HG02884 (cell line): ENCODE measurements at regions not wholly inside any gene's neighbourhood (a gene's known extent, or its start where the extent isn't known, plus 50 kb on each side); places are given as distances from the start of the nearest gene placed in this dataset.

Experiments used
- ATAC-seq: cut with Tn5 transposase; IDR thresholded peaks from one replicate; pipeline ENCODE4 v1.9.1; 2021; ENCODE audit warnings: mild to moderate bottlenecking, moderate library complexity; ENCODE audit not compliant: unreplicated experiment

GRCh38 chr3:102529452-102529851 is 94.6 kb downstream of the ZPLD1 start:
- ATAC-seq: no peak

GRCh38 chr3:102530415-102531181 is 95.8 kb downstream of the ZPLD1 start:
- no peak for ATAC-seq

GRCh38 chr3:102531686-102532085 is 96.9 kb downstream of the ZPLD1 start:
- ATAC-seq: no peak

GRCh38 chr3:102532901-102533300 is 98.1 kb downstream of the ZPLD1 start:
- no peak for ATAC-seq

- no peak for ATAC-seq
These were observed 99.0 kb downstream of the ZPLD1 start for GRCh38 chr3:102533784-102534183.

GRCh38 chr3:102536456-102536855 is 101.6 kb downstream of the ZPLD1 start:
- ATAC-seq: peak; percentile 73

GRCh38 chr3:102537123-102537522 is 102.3 kb downstream of the ZPLD1 start:
- ATAC-seq: no peak

- no peak for ATAC-seq
These were observed 109.9 kb downstream of the ZPLD1 start for GRCh38 chr3:102544741-102545140.

GRCh38 chr3:102545276-102545675 is 110.5 kb downstream of the ZPLD1 start:
- ATAC-seq: no peak

GRCh38 chr3:102553876-102554275 is 119.1 kb downstream of the ZPLD1 start:
- ATAC-seq: no peak

GRCh38 chr3:102570511-102570910 is 135.7 kb downstream of the ZPLD1 start:
- ATAC-seq: no peak

- no peak for ATAC-seq
These were observed 136.2 kb downstream of the ZPLD1 start for GRCh38 chr3:102571006-102571405.

- ATAC-seq: no peak
These were observed 137.0 kb downstream of the ZPLD1 start for GRCh38 chr3:102571720-102572384.

- no peak for ATAC-seq
These were observed 138.7 kb downstream of the ZPLD1 start for GRCh38 chr3:102573483-102574028.

- no peak for ATAC-seq
These were observed 139.5 kb downstream of the ZPLD1 start for GRCh38 chr3:102574355-102574754.

- ATAC-seq: no peak
These were observed 141.8 kb downstream of the ZPLD1 start for GRCh38 chr3:102576651-102577050.

- no peak for ATAC-seq
These were observed 142.4 kb downstream of the ZPLD1 start for GRCh38 chr3:102577082-102577789.

GRCh38 chr3:102580760-102581159 is 145.9 kb downstream of the ZPLD1 start:
- ATAC-seq: no peak

- no peak for ATAC-seq
These were observed 151.7 kb downstream of the ZPLD1 start for GRCh38 chr3:102586485-102586884.

GRCh38 chr3:102593812-102594602 is 159.2 kb downstream of the ZPLD1 start:
- ATAC-seq: peak; percentile 48

- ATAC-seq: no peak
These were observed 160.2 kb downstream of the ZPLD1 start for GRCh38 chr3:102595057-102595456.
